Liver (tissue), 3 donors: ENCODE measurements at regions not wholly inside any gene's neighbourhood (a gene's known extent, or its start where the extent isn't known, plus 50 kb on each side); places are given as distances from the start of the nearest gene placed in this dataset.

Source experiments
- CTCF ChIP-seq: fragments of 150-350 bp; IDR thresholded peaks from 2 replicates; pipeline ENCODE4 v1.5.1; 2017; ENCODE audit warnings: improper control_type of control experiment, low read depth, low read length; ENCODE audit not compliant: missing input control
- EGR1 ChIP-seq, 2 donors: IDR thresholded peaks; 2 replicates each; pipeline ENCODE4 v1.6.1; 2016 to 2018; ENCODE audit warnings: antibody characterized with exemption in 2 of 2, low read depth in 2 of 2
- MAX ChIP-seq: IDR thresholded peaks from 2 replicates; pipeline ENCODE4 v1.6.1; 2016; ENCODE audit warnings: antibody characterized with exemption
- NR2F2 ChIP-seq: IDR thresholded peaks from 2 replicates; pipeline ENCODE4 v1.6.1; 2016; ENCODE audit warnings: antibody characterized with exemption
- RAD21 ChIP-seq, 2 donors: IDR thresholded peaks; 2 replicates each; pipeline ENCODE4 v1.6.1; 2016; ENCODE audit warnings: antibody characterized with exemption in 2 of 2, mild to moderate bottlenecking in 2 of 2
- REST ChIP-seq: IDR thresholded peaks from 2 replicates; pipeline ENCODE4 v1.6.1; 2016; ENCODE audit warnings: antibody characterized with exemption, mild to moderate bottlenecking
- RXRA ChIP-seq, 2 donors: IDR thresholded peaks; 2 replicates each; pipeline ENCODE4 v1.6.1; 2017 to 2018; ENCODE audit warnings: antibody characterized with exemption in 2 of 2, mild to moderate bottlenecking in 1 of 2
- YY1 ChIP-seq: IDR thresholded peaks from 2 replicates; pipeline ENCODE4 v1.6.1; 2016; ENCODE audit warnings: antibody characterized with exemption, mild to moderate bottlenecking
- donor health status: healthy.
- donor health status: healthy.

GRCh38 chr7:51587604-51588003 lies 271.0 kb upstream of the COBL start:
- no peak for TF ChIP-seq MAX
- no peak for TF ChIP-seq CTCF
- TF ChIP-seq EGR1 (IDR thresholded peaks at IDR 0.05; ENCODE audit: low read depth in 2 of 2) = no peak
- no peak for TF ChIP-seq YY1
- no peak for TF ChIP-seq RAD21 (IDR thresholded peaks at IDR 0.05)
- no peak for TF ChIP-seq RXRA (IDR thresholded peaks at IDR 0.05)
- no peak for TF ChIP-seq REST
- no peak for TF ChIP-seq NR2F2
